ENCODE measurements at regions not wholly inside any gene's neighbourhood (a gene's known extent, or its start where the extent isn't known, plus 50 kb on each side); places are given as distances from the start of the nearest gene placed in this dataset.

DNA sequence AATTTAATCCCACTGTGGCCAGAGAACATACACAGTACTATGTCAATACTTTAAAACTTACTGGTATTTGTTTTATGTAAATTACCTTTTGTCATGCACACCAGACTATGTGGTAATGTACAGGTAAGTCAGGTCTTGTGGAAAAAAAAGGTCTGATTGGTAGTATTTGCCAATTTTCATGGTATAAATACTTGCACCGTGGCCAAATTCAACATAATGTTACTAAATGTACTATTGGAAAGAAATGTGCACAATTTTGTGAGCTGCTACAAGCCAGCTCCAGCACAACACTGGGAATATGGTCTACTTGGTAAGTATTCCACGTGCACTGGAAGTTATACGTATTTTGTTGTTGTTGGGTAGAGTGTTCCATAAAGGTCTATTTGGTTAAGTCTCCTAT is 392.5 kb downstream of the RPS24 start:
- TF ChIP-seq, protein P1, sequence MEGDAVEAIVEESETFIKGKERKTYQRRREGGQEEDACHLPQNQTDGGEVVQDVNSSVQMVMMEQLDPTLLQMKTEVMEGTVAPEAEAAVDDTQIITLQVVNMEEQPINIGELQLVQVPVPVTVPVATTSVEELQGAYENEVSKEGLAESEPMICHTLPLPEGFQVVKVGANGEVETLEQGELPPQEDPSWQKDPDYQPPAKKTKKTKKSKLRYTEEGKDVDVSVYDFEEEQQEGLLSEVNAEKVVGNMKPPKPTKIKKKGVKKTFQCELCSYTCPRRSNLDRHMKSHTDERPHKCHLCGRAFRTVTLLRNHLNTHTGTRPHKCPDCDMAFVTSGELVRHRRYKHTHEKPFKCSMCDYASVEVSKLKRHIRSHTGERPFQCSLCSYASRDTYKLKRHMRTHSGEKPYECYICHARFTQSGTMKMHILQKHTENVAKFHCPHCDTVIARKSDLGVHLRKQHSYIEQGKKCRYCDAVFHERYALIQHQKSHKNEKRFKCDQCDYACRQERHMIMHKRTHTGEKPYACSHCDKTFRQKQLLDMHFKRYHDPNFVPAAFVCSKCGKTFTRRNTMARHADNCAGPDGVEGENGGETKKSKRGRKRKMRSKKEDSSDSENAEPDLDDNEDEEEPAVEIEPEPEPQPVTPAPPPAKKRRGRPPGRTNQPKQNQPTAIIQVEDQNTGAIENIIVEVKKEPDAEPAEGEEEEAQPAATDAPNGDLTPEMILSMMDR (IDR thresholded peaks at IDR 0.05) = no peak
- no peak for TF ChIP-seq EP300 (IDR thresholded peaks at IDR 0.05)

All from suprapubic skin (tissue), 3 donors.